Stomach (tissue), 4 donors: ENCODE measurements at regions not wholly inside any gene's neighbourhood (a gene's known extent, or its start where the extent isn't known, plus 50 kb on each side); places are given as distances from the start of the nearest gene placed in this dataset.

ENCODE experiments used
- POLR2A ChIP-seq, 4 donors: fragments of 450-650 bp; IDR thresholded peaks; one replicate each; pipeline ENCODE4 v1.6.1; 2016; ENCODE audit warnings: antibody characterized with exemption in 4 of 4, control low read depth in 2 of 4, mild to moderate bottlenecking in 1 of 4, moderate library complexity in 1 of 4
- POLR2AphosphoS5 ChIP-seq, 3 donors: sonication (generic); formaldehyde crosslinking; IDR thresholded peaks; one replicate each; pipeline ENCODE4 v1.6.1; 2016; ENCODE audit warnings: antibody characterized with exemption in 3 of 3
- TF ChIP-seq, protein P1 (sequence below), 7 experiments: fragments of 450-650 bp in 4 of 7; fragments of 200-600 bp in 3 of 7; sonication (generic) in 3 of 7; IDR thresholded peaks; one replicate each; pipeline ENCODE4 v1.5.1; 2016 to 2019; ENCODE audit warnings: antibody characterized with exemption in 7 of 7, control low read depth in 2 of 7, mild to moderate bottlenecking in 1 of 7

DNA sequence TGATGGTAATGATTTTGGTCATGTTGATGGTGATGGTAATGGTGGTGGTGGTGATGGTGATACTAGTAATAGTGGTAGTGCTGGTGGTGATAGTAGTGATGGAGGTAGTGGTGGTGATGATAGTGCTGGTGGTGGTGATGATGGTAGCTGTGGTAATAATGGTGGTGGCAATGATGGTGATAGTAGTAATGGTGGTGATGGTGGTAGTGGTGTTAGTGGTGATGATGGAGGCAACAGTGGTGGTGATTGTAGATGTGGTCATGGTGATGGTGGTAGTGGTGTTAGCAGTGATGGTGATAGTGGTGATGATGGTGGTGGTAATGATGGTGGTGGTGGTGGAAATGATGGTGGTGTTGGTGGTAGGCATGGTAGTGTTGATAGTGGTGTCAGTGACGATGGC is 127.0 kb upstream of the RPL38 start:
- TF ChIP-seq POLR2A (IDR thresholded peaks at IDR 0.05) = no peak
- TF ChIP-seq, protein P1, sequence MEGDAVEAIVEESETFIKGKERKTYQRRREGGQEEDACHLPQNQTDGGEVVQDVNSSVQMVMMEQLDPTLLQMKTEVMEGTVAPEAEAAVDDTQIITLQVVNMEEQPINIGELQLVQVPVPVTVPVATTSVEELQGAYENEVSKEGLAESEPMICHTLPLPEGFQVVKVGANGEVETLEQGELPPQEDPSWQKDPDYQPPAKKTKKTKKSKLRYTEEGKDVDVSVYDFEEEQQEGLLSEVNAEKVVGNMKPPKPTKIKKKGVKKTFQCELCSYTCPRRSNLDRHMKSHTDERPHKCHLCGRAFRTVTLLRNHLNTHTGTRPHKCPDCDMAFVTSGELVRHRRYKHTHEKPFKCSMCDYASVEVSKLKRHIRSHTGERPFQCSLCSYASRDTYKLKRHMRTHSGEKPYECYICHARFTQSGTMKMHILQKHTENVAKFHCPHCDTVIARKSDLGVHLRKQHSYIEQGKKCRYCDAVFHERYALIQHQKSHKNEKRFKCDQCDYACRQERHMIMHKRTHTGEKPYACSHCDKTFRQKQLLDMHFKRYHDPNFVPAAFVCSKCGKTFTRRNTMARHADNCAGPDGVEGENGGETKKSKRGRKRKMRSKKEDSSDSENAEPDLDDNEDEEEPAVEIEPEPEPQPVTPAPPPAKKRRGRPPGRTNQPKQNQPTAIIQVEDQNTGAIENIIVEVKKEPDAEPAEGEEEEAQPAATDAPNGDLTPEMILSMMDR (IDR thresholded peaks at IDR 0.05) = no peak
- no peak for TF ChIP-seq POLR2AphosphoS5 (IDR thresholded peaks at IDR 0.05)
